PC-3 (cell line): ENCODE measurements at regions not wholly inside any gene's neighbourhood (a gene's known extent, or its start where the extent isn't known, plus 50 kb on each side); places are given as distances from the start of the nearest gene placed in this dataset.

Experiments
- ATAC-seq: fragments of 200-7000 bp; cut with Tn5 transposase; 2 replicates; pipeline ENCODE4 v1.9.1; 2020; ENCODE audit warnings: mild to moderate bottlenecking, moderate library complexity
- BruUV-seq: library from RNA; stranded (reverse); fragments of 400-500 nt; replicated peaks from 2 replicates; lab custom pipeline; 2021; lab: Mats Ljungman, UMichigan
- CTCF ChIA-PET: fragments of 300-600 bp; sonication (Branson Sonifier 250); formaldehyde crosslinking; loops from one replicate; lab custom pipeline; 2022; ENCODE audit warnings: antibody characterized with exemption; lab: Charles Lee
- POLR2A ChIA-PET: fragments of 300-600 bp; sonication (Branson Sonifier 250); formaldehyde crosslinking; loops from one replicate; lab custom pipeline; 2022; ENCODE audit warnings: antibody characterized with exemption; ENCODE audit not compliant: unreplicated experiment; lab: Charles Lee
- DNase-seq: peaks from one replicate; pipeline ENCODE4 v3.0.0-alpha.2; 2015
- H2AFZ ChIP-seq: fragments of 300-600 bp; sonication (generic); 2 replicates; pipeline ENCODE4 v1.6.0; 2016; ENCODE audit warnings: antibody characterized with exemption, low read length
- H3F3A ChIP-seq: fragments of 300-600 bp; sonication (generic); one replicate; pipeline ENCODE4 v1.6.0; 2017; ENCODE audit warnings: antibody characterized with exemption, low read length, control low read depth, mild to moderate bottlenecking; ENCODE audit not compliant: unreplicated experiment
- H3K27ac ChIP-seq: fragments of 300-600 bp; sonication (generic); 2 replicates; pipeline ENCODE4 v1.5.1; 2016; ENCODE audit warnings: mild to moderate bottlenecking, low read length
- H3K27me3 ChIP-seq: fragments of 300-600 bp; sonication (generic); 2 replicates; pipeline ENCODE4 v1.6.1; 2016; ENCODE audit warnings: low read length, mixed read lengths
- H3K36me3 ChIP-seq: fragments of 300-600 bp; sonication (generic); 2 replicates; pipeline ENCODE4 v1.6.1; 2016; ENCODE audit warnings: low read depth, mixed run types, low read length, mixed read lengths
- H3K4me1 ChIP-seq: fragments of 300-600 bp; sonication (generic); 2 replicates; pipeline ENCODE4 v1.5.1; 2016; ENCODE audit warnings: low read length; ENCODE audit not compliant: insufficient read depth
- H3K4me2 ChIP-seq: fragments of 300-600 bp; sonication (generic); 2 replicates; pipeline ENCODE4 v1.6.0; 2016; ENCODE audit warnings: low read length
- H3K4me3 ChIP-seq: fragments of 300-600 bp; sonication (generic); 2 replicates; pipeline ENCODE4 v1.5.1; 2016; ENCODE audit warnings: mild to moderate bottlenecking, low read length, mixed read lengths
- H3K79me2 ChIP-seq: fragments of 300-600 bp; sonication (generic); 2 replicates; pipeline ENCODE4 v1.6.1; 2017; ENCODE audit warnings: low read length, mixed read lengths
- H3K9ac ChIP-seq: fragments of 300-600 bp; sonication (generic); 2 replicates; pipeline ENCODE4 v1.6.0; 2016; ENCODE audit warnings: mild to moderate bottlenecking, low read length
- H3K9me2 ChIP-seq: fragments of 300-600 bp; sonication (generic); replicated peaks from 2 replicates; pipeline ENCODE4 v1.6.1; 2016; ENCODE audit warnings: mixed run types, low read length, mixed read lengths
- H3K9me3 ChIP-seq: fragments of 300-600 bp; sonication (generic); 2 replicates; pipeline ENCODE4 v1.6.1; 2016; ENCODE audit warnings: low read length, mixed read lengths
- H4K20me1 ChIP-seq: fragments of 300-600 bp; sonication (generic); 2 replicates; pipeline ENCODE4 v1.6.1; 2016; ENCODE audit warnings: low read length, mixed read lengths
- EZH2 ChIP-seq: fragments of 300-600 bp; sonication (generic); IDR thresholded peaks from one replicate; pipeline ENCODE4 v1.6.1; 2017; ENCODE audit warnings: antibody characterized with exemption, mild to moderate bottlenecking, low read length; ENCODE audit not compliant: unreplicated experiment
- EZH2phosphoT487 ChIP-seq: fragments of 300-600 bp; sonication (generic); IDR thresholded peaks from 2 replicates; pipeline ENCODE4 v1.6.1; 2018; ENCODE audit warnings: mild to moderate bottlenecking, antibody characterized with exemption, low read length, borderline replicate concordance
- intact Hi-C: fragments of 100-400 bp; cut with micrococcal nuclease; formaldehyde crosslinking; loops from 2 replicates; pipeline ENCODE4 v1.9.0; 2023
- TF ChIP-seq, protein P1 (sequence below): fragments of 300-600 bp; sonication (generic); conservative IDR thresholded peaks from 2 replicates; pipeline ENCODE4 v1.5.1; 2017; ENCODE audit warnings: antibody characterized with exemption, low read depth, mild to moderate bottlenecking, low read length

DNA sequence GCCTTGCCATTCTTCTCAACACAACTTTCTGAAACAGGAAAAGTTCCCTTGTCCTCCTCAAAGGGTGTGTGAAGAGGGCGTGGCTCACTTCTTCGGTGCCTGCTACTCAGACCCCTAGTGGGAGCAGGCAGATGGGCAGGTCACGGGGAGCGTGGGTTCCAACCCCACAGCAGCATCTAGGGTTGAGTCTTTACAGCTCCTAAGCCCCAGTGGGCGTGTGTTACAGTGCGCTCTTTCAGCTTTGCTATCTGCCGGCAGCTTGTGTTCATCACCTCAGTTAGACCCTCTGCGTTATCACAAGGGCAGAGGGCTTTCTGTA is 57.5 kb upstream of the KLF3 start:
- CTCF ChIA-PET, result no interaction called here

DNA sequence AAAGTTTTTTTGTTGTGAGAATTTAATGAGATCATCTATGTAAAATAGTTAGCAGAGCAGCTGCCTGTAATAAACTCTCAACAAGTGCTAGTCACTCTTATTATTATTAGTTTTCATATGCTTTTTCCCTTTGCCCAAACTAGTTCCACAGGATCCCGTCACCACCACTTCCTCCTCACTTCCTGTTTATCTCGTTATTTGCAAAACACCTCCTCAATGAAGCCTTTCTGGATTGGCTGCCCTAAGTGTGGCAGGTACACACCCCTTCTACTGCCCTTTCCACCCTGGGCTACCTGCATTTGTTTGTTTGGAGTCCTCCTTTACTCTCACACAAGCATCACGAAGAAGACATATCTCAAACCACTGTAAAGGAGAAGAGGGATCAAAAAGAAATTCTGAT is 54.4 kb upstream of the KLF3 start:
- DNase-seq (peak; percentile 4), ATAC-seq (no peak)
- Histone ChIP-seq H3K4me1 (peaks cover 4% of the 10 kb centered on the region; the same call in 1 of the 2 replicates), H3K36me3 (no peaks in the 10 kb centered on the region), H3F3A (no peaks in the 10 kb centered on the region), H3K4me2 (no peak overlapping the region), H3K9me2 (no peaks in the 10 kb centered on the region), H3K79me2 (no peaks in the 10 kb centered on the region), H3K9me3 (no peaks in the 10 kb centered on the region), H2AFZ (0 out of 2 replicates have a peak overlapping the region, but pooled peaks have one; percentile 9), H4K20me1 (no peaks in the 10 kb centered on the region), H3K4me3 (no peak overlapping the region), H3K27ac (no peak overlapping the region), H3K27me3 (no peaks in the 10 kb centered on the region), H3K9ac (no peak overlapping the region)
- ChIA-PET CTCF (no interaction called here), POLR2A (no interaction called here)
- intact Hi-C loops, result no loop called here
- BruUV-seq, result no TSS peak
- TF ChIP-seq EZH2phosphoT487 (no peak), EZH2 (no peak)
- TF ChIP-seq, protein P1, sequence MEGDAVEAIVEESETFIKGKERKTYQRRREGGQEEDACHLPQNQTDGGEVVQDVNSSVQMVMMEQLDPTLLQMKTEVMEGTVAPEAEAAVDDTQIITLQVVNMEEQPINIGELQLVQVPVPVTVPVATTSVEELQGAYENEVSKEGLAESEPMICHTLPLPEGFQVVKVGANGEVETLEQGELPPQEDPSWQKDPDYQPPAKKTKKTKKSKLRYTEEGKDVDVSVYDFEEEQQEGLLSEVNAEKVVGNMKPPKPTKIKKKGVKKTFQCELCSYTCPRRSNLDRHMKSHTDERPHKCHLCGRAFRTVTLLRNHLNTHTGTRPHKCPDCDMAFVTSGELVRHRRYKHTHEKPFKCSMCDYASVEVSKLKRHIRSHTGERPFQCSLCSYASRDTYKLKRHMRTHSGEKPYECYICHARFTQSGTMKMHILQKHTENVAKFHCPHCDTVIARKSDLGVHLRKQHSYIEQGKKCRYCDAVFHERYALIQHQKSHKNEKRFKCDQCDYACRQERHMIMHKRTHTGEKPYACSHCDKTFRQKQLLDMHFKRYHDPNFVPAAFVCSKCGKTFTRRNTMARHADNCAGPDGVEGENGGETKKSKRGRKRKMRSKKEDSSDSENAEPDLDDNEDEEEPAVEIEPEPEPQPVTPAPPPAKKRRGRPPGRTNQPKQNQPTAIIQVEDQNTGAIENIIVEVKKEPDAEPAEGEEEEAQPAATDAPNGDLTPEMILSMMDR, result no peak

More for the DNA sequence above, 57.5 kb upstream of the KLF3 start:
- H4K20me1 ChIP-seq, result no peaks in the 10 kb centered on the region
- TF ChIP-seq EZH2 (no peak), EZH2phosphoT487 (no peak)
- TF ChIP-seq, protein P1, result no peak
- H3K4me1 ChIP-seq, result peaks cover 5% of the 10 kb centered on the region
- H3K36me3 ChIP-seq, result no peaks in the 10 kb centered on the region
- no peaks in the 10 kb centered on the region for H3F3A ChIP-seq
- no peak overlapping the region for H3K4me2 ChIP-seq
- no peak overlapping the region for H3K27ac ChIP-seq
- H3K27me3 ChIP-seq, result no peaks in the 10 kb centered on the region
- no TSS peak for BruUV-seq
- H3K9me2 ChIP-seq, result no peaks in the 10 kb centered on the region
- H2AFZ ChIP-seq, result no peak overlapping the region
- no peaks in the 10 kb centered on the region for H3K9me3 ChIP-seq
- H3K4me3 ChIP-seq, result no peak overlapping the region
- POLR2A ChIA-PET, result no interaction called here
- intact Hi-C loops, result no loop called here
- no peak for ATAC-seq
- no peak overlapping the region for H3K9ac ChIP-seq
- no peaks in the 10 kb centered on the region for H3K79me2 ChIP-seq
- DNase-seq, result no peak

DNA sequence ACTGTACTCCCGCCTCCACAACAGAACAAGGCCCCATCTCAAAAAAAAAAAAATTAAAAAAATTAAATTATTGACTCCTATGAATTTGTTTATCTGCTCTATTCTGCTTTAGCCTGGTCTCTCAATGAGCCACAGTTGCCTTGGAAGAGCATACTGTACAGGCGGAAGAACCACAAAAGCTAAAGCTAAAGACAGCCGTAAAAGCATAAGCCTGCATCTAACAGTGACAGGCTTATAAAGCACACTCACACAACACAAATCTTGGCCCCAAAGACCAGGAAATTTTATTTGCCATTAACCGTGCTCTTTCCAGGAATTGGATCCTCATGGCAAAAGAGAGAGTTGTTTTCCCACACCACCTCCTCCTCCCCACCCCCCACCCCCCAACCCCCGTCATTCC is 53.5 kb upstream of the KLF3 start:
- no TSS peak for BruUV-seq
- CTCF ChIA-PET, result no interaction called here
- H3K4me3 ChIP-seq, result no peak overlapping the region
- no peaks in the 10 kb centered on the region for H3K9me2 ChIP-seq
- ATAC-seq, result no peak
- POLR2A ChIA-PET, result no interaction called here
- H3K79me2 ChIP-seq, result no peaks in the 10 kb centered on the region
- H3K27me3 ChIP-seq, result no peaks in the 10 kb centered on the region
- no peaks in the 10 kb centered on the region for H4K20me1 ChIP-seq
- intact Hi-C loops, result no loop called here
- H3F3A ChIP-seq, result no peaks in the 10 kb centered on the region
- no peak overlapping the region for H2AFZ ChIP-seq
- peaks cover 4% of the 10 kb centered on the region; the same call in 1 of the 2 replicates for H3K4me1 ChIP-seq
- H3K9me3 ChIP-seq, result no peaks in the 10 kb centered on the region
- H3K27ac ChIP-seq, result no peak overlapping the region
- TF ChIP-seq EZH2phosphoT487, result no peak
- TF ChIP-seq EZH2, result no peak
- TF ChIP-seq, protein P1, result no peak
- H3K36me3 ChIP-seq, result no peaks in the 10 kb centered on the region
- DNase-seq, result no peak
- no peak overlapping the region for H3K9ac ChIP-seq
- H3K4me2 ChIP-seq, result no peak overlapping the region
